ENCODE measurements at regions not wholly inside any gene's neighbourhood (a gene's known extent, or its start where the extent isn't known, plus 50 kb on each side); places are given as distances from the start of the nearest gene placed in this dataset.

- intact Hi-C loops (cut with DNase I) = no loop called here
- TF ChIP-seq POLR2A (IDR thresholded peaks at IDR 0.05) (no peak), EP300 (IDR thresholded peaks at IDR 0.05) (no peak)
- TF ChIP-seq, protein P1, sequence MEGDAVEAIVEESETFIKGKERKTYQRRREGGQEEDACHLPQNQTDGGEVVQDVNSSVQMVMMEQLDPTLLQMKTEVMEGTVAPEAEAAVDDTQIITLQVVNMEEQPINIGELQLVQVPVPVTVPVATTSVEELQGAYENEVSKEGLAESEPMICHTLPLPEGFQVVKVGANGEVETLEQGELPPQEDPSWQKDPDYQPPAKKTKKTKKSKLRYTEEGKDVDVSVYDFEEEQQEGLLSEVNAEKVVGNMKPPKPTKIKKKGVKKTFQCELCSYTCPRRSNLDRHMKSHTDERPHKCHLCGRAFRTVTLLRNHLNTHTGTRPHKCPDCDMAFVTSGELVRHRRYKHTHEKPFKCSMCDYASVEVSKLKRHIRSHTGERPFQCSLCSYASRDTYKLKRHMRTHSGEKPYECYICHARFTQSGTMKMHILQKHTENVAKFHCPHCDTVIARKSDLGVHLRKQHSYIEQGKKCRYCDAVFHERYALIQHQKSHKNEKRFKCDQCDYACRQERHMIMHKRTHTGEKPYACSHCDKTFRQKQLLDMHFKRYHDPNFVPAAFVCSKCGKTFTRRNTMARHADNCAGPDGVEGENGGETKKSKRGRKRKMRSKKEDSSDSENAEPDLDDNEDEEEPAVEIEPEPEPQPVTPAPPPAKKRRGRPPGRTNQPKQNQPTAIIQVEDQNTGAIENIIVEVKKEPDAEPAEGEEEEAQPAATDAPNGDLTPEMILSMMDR (IDR thresholded peaks at IDR 0.05) = no peak
- no peak overlapping the region for H3K27ac ChIP-seq
- DNase-seq = no peak
- H3K36me3 ChIP-seq = no peaks in the 10 kb centered on the region
- H3K27me3 ChIP-seq = no peaks in the 10 kb centered on the region
- H3K4me1 ChIP-seq (ENCODE audit: insufficient read depth) = no peaks in the 10 kb centered on the region
- H3K4me3 ChIP-seq = no peak overlapping the region
- H3K9me3 ChIP-seq = no peaks in the 10 kb centered on the region
Observed at GRCh38 chr9:99412606-99413005, 190.5 kb downstream of the SEC61B start.

DNA sequence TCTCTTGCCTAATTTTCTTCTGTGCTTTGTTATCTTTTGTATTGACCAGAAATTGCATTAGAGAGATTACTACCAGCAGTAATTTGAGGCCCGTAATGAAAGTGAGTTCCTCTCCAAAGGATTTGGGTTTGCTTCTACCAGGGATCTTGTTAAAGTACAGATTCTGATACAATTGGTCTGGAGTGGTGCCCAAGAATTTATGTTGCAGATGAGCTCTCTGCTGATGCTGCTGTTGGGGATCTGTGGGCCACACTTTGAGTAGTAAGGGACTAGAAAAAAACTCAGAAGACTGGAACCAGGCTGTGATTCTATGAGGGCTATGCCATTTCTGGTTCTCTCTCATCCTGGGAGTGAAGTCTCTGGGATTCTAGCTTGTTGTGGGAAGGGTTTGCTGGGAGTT is 192.2 kb downstream of the SEC61B start:
- Histone ChIP-seq H3K36me3 (no peaks in the 10 kb centered on the region), H3K27me3 (no peaks in the 10 kb centered on the region), H3K27ac (no peak overlapping the region), H3K4me3 (no peak overlapping the region), H3K4me1 (ENCODE audit: insufficient read depth) (no peaks in the 10 kb centered on the region), H3K9me3 (no peaks in the 10 kb centered on the region)
- WGBS, 3 donors = 69 to 80% (median 72%) methylated on average over 1 of the region's 1 CpG
- intact Hi-C loops (cut with DNase I) = no loop called here
- no peak for TF ChIP-seq POLR2A (IDR thresholded peaks at IDR 0.05)
- TF ChIP-seq, protein P1 (IDR thresholded peaks at IDR 0.05) = no peak
- no peak for TF ChIP-seq EP300 (IDR thresholded peaks at IDR 0.05)
- no peak for DNase-seq

DNA sequence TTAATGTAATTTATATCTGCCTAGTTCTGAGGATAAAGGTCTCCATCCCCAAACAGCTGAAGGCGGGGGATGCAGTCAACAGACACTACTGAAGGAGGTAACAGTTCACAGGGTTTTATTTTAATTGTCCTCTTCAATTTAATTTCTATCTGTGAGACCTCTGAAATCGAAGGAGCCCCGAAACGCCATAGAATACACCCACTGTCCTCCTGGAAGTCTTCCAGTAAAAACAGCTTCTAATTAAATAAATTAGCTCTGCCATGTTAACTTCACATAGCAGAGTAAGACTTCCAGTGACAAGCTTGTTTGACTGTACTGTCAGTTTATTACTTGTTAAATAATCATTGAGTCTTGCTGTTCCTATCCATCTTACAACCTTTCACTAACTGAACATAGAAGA is 193.5 kb downstream of the SEC61B start:
- Histone ChIP-seq H3K27ac (no peak overlapping the region), H3K4me3 (no peak overlapping the region), H3K27me3 (no peaks in the 10 kb centered on the region), H3K4me1 (ENCODE audit: insufficient read depth) (no peaks in the 10 kb centered on the region), H3K36me3 (no peaks in the 10 kb centered on the region), H3K9me3 (no peaks in the 10 kb centered on the region)
- intact Hi-C loops (cut with DNase I) = no loop called here
- TF ChIP-seq POLR2A (IDR thresholded peaks at IDR 0.05) (no peak), EP300 (IDR thresholded peaks at IDR 0.05) (no peak)
- TF ChIP-seq, protein P1 (IDR thresholded peaks at IDR 0.05) = no peak
- DNase-seq = no peak
- 18 to 23% (median 20%) methylated on average over 4 of the region's 4 CpGs for WGBS, 3 donors

- Histone ChIP-seq H3K4me3 (no peak overlapping the region), H3K9me3 (no peaks in the 10 kb centered on the region), H3K27ac (no peak overlapping the region), H3K4me1 (ENCODE audit: insufficient read depth) (no peaks in the 10 kb centered on the region), H3K27me3 (no peaks in the 10 kb centered on the region), H3K36me3 (no peaks in the 10 kb centered on the region)
- no peak for DNase-seq
- no peak for TF ChIP-seq EP300 (IDR thresholded peaks at IDR 0.05)
- TF ChIP-seq POLR2A (IDR thresholded peaks at IDR 0.05) = no peak
- TF ChIP-seq, protein P1 (IDR thresholded peaks at IDR 0.05) = no peak
- WGBS, 3 donors = 19 to 40% (median 34%) methylated on average over 2 of the region's 2 CpGs
- intact Hi-C loops (cut with DNase I) = no loop called here
Observed at GRCh38 chr9:99416007-99416406, 193.9 kb downstream of the SEC61B start.

DNA sequence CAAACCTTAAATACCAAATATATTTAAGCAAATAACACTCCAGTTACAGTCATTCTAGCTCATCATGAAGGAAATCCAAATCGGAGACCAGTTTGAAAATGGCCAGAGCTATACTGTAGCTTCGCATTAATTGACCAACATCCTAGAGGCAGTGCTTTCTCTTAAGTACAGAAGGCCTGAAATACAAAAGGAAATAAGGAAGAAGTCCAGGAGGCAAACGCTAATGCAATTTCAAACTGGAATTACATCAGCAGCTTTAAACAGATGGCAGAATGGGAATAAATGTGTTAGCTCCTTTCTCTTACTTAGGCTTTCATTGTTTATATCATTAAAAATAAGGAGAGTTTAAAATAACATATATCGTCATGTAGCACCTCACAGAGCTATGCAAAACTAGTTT is 197.0 kb downstream of the SEC61B start:
- Histone ChIP-seq H3K27me3 (no peaks in the 10 kb centered on the region), H3K4me3 (no peak overlapping the region), H3K9me3 (no peaks in the 10 kb centered on the region), H3K27ac (no peak overlapping the region), H3K36me3 (no peaks in the 10 kb centered on the region), H3K4me1 (ENCODE audit: insufficient read depth) (no peaks in the 10 kb centered on the region)
- intact Hi-C loops (cut with DNase I) = no loop called here
- TF ChIP-seq EP300 (IDR thresholded peaks at IDR 0.05) = no peak
- TF ChIP-seq, protein P1 (IDR thresholded peaks at IDR 0.05) = no peak
- no peak for TF ChIP-seq POLR2A (IDR thresholded peaks at IDR 0.05)
- WGBS, 3 donors = 64 to 73% (median 65%) methylated on average over 4 of the region's 4 CpGs
- no peak for DNase-seq
